HL-60 (cell line): ENCODE measurements at regions not wholly inside any gene's neighbourhood (a gene's known extent, or its start where the extent isn't known, plus 50 kb on each side); places are given as distances from the start of the nearest gene placed in this dataset.

Source experiments
- CTCF ChIP-seq: IDR thresholded peaks from one replicate; pipeline ENCODE4 v1.5.1; 2011; ENCODE audit warnings: low read length, control low read depth, inconsistent platforms; ENCODE audit not compliant: insufficient read depth
- GABPA ChIP-seq: IDR thresholded peaks from 2 replicates; pipeline ENCODE4 v1.6.1; 2012; ENCODE audit warnings: low read depth
- POLR2AphosphoS5 ChIP-seq: IDR thresholded peaks from 2 replicates; pipeline ENCODE4 v1.6.1; 2012; ENCODE audit warnings: low read depth
- REST ChIP-seq: IDR thresholded peaks from 2 replicates; pipeline ENCODE4 v1.6.1; 2012; ENCODE audit warnings: low read depth; ENCODE audit not compliant: insufficient replicate concordance
- SPI1 ChIP-seq: IDR thresholded peaks from 2 replicates; pipeline ENCODE4 v1.6.1; 2012; ENCODE audit warnings: low read depth, mild to moderate bottlenecking, borderline replicate concordance

GRCh38 chr20:7516621-7517111 is 423.6 kb downstream of the HAO1 start:
- no peak for TF ChIP-seq CTCF
- TF ChIP-seq REST, result no peak
- TF ChIP-seq POLR2AphosphoS5, result no peak
- TF ChIP-seq SPI1, result no peak
- TF ChIP-seq GABPA, result no peak
